ENCODE measurements at regions not wholly inside any gene's neighbourhood (a gene's known extent, or its start where the extent isn't known, plus 50 kb on each side); places are given as distances from the start of the nearest gene placed in this dataset.

GRCh38 chr2:147519178-147519577, 325.7 kb upstream of the ACVR2A start:
- no peak overlapping the region for H3K4me3 ChIP-seq (ENCODE audit: control insufficient read depth, low read depth, low read length)
- no peak for DNase-seq (ENCODE audit: low read depth)
- no peak for TF ChIP-seq CTCF (IDR thresholded peaks at IDR 0.05; ENCODE audit: control insufficient read depth, insufficient read depth, low read depth, low read length, missing control alignments)

- TF ChIP-seq CTCF (IDR thresholded peaks at IDR 0.05; ENCODE audit: control insufficient read depth, insufficient read depth, low read depth, low read length, missing control alignments): no peak
- H3K4me3 ChIP-seq (ENCODE audit: control insufficient read depth, low read depth, low read length): no peak overlapping the region
- DNase-seq (ENCODE audit: low read depth): no peak
Observed at GRCh38 chr2:147515213-147515612, 329.6 kb upstream of the ACVR2A start.

GRCh38 chr2:147512206-147512605, 332.6 kb upstream of the ACVR2A start:
- no peak for TF ChIP-seq CTCF (IDR thresholded peaks at IDR 0.05; ENCODE audit: control insufficient read depth, insufficient read depth, low read depth, low read length, missing control alignments)
- DNase-seq (ENCODE audit: low read depth): no peak
- H3K4me3 ChIP-seq (ENCODE audit: control insufficient read depth, low read depth, low read length): no peak overlapping the region

- peak; percentile 1 for DNase-seq (ENCODE audit: low read depth)
- no peak overlapping the region for H3K4me3 ChIP-seq (ENCODE audit: control insufficient read depth, low read depth, low read length)
- no peak for TF ChIP-seq CTCF (IDR thresholded peaks at IDR 0.05; ENCODE audit: control insufficient read depth, insufficient read depth, low read depth, low read length, missing control alignments)
Observed at GRCh38 chr2:147511491-147511948, 333.3 kb upstream of the ACVR2A start.

- H3K4me3 ChIP-seq (ENCODE audit: control insufficient read depth, low read depth, low read length): no peak overlapping the region
- no peak for TF ChIP-seq CTCF (IDR thresholded peaks at IDR 0.05; ENCODE audit: control insufficient read depth, insufficient read depth, low read depth, low read length, missing control alignments)
- DNase-seq (ENCODE audit: low read depth): no peak
Observed at GRCh38 chr2:147509821-147510220, 335.0 kb upstream of the ACVR2A start.

GRCh38 chr2:147506889-147507288, 337.9 kb upstream of the ACVR2A start:
- H3K4me3 ChIP-seq (ENCODE audit: control insufficient read depth, low read depth, low read length): no peak overlapping the region
- DNase-seq (ENCODE audit: low read depth): no peak
- TF ChIP-seq CTCF (IDR thresholded peaks at IDR 0.05; ENCODE audit: control insufficient read depth, insufficient read depth, low read depth, low read length, missing control alignments): no peak
